IMR-90 (cell line): ENCODE measurements at regions not wholly inside any gene's neighbourhood (a gene's known extent, or its start where the extent isn't known, plus 50 kb on each side); places are given as distances from the start of the nearest gene placed in this dataset.

Experiments
- ATAC-seq: fragments of 200-7000 bp; cut with Tn5 transposase; 2 replicates; pipeline ENCODE4 v1.9.1; 2020; ENCODE audit warnings: low read depth, mild to moderate bottlenecking, moderate library complexity
- BruUV-seq: library from RNA; stranded (reverse); fragments of 400-500 nt; replicated peaks from 2 replicates; lab custom pipeline; 2021; lab: Mats Ljungman, UMichigan
- CTCF ChIA-PET: fragments of 300-600 bp; formaldehyde crosslinking; extraction: SDS; loops from one replicate; lab custom pipeline; 2021; ENCODE audit warnings: antibody characterized with exemption; lab: Yijun Ruan, JAX
- POLR2A ChIA-PET: fragments of 300-600 bp; sonication (Branson Sonifier 250); formaldehyde crosslinking; loops from one replicate; lab custom pipeline; 2022; ENCODE audit warnings: antibody characterized with exemption; ENCODE audit not compliant: unreplicated experiment; lab: Charles Lee
- DNase-seq: peaks from one replicate; pipeline ENCODE4 v3.0.0; 2013
- H2AFZ ChIP-seq: replicated peaks from 2 replicates; pipeline ENCODE3; 2013; ENCODE audit warnings: low read length, mild to moderate bottlenecking; ENCODE audit not compliant: poor library complexity
- H2AK5ac ChIP-seq: 2 replicates; pipeline ENCODE4 v1.6.1; 2013; ENCODE audit warnings: low read depth, low read length, inconsistent platforms
- H2AK9ac ChIP-seq: replicated peaks from 2 replicates; pipeline ENCODE3; 2013; ENCODE audit warnings: mild to moderate bottlenecking, low read depth, low read length, moderate library complexity; ENCODE audit not compliant: poor library complexity
- H2BK120ac ChIP-seq: 2 replicates; pipeline ENCODE4 v1.6.1; 2013; ENCODE audit warnings: low read depth, low read length, inconsistent platforms
- H2BK15ac ChIP-seq: 3 replicates; pipeline ENCODE4 v1.6.1; 2013; ENCODE audit warnings: low read depth, low read length, inconsistent platforms
- H2BK20ac ChIP-seq: 2 replicates; pipeline ENCODE4 v1.6.1; 2013; ENCODE audit warnings: low read depth, mild to moderate bottlenecking, inconsistent platforms, low read length, moderate library complexity
- H2BK5ac ChIP-seq: 2 replicates; pipeline ENCODE4 v1.6.1; 2013; ENCODE audit warnings: mild to moderate bottlenecking, low read depth, low read length, inconsistent platforms; ENCODE audit not compliant: poor library complexity, severe bottlenecking
- H3K14ac ChIP-seq: replicated peaks from 2 replicates; pipeline ENCODE4 v1.6.1; 2013; ENCODE audit warnings: low read depth, low read length, inconsistent platforms
- H3K18ac ChIP-seq: 2 replicates; pipeline ENCODE4 v1.6.1; 2013; ENCODE audit warnings: low read depth, low read length, control low read depth
- H3K23ac ChIP-seq: 2 replicates; pipeline ENCODE4 v1.6.1; 2013; ENCODE audit warnings: low read depth, low read length, inconsistent platforms
- H3K27ac ChIP-seq: 2 replicates; pipeline ENCODE4 v1.5.1; 2013; ENCODE audit warnings: mild to moderate bottlenecking, control low read depth, low read length; ENCODE audit not compliant: insufficient read depth
- H3K27me3 ChIP-seq: 2 replicates; pipeline ENCODE4 v1.6.1; 2013; ENCODE audit warnings: low read length; ENCODE audit not compliant: control insufficient read depth, insufficient read depth
- H3K36me3 ChIP-seq: 2 replicates; pipeline ENCODE4 v1.6.1; 2013; ENCODE audit warnings: low read length, mixed read lengths; ENCODE audit not compliant: control insufficient read depth, insufficient read depth
- H3K4ac ChIP-seq: 2 replicates; pipeline ENCODE4 v1.6.1; 2013; ENCODE audit warnings: low read depth, low read length, inconsistent platforms
- H3K4me1 ChIP-seq: 2 replicates; pipeline ENCODE4 v1.6.1; 2013; ENCODE audit warnings: low read length, mixed read lengths; ENCODE audit not compliant: control insufficient read depth, insufficient read depth
- H3K4me2 ChIP-seq: 2 replicates; pipeline ENCODE4 v1.6.1; 2013; ENCODE audit warnings: low read depth, mild to moderate bottlenecking, control low read depth, low read length, moderate library complexity
- H3K4me3 ChIP-seq: 2 replicates; pipeline ENCODE4 v1.5.1; 2013; ENCODE audit warnings: low read depth, mild to moderate bottlenecking, control low read depth, low read length, moderate library complexity; ENCODE audit not compliant: insufficient read depth
- H3K56ac ChIP-seq: 2 replicates; pipeline ENCODE4 v1.6.1; 2013; ENCODE audit warnings: low read length, inconsistent platforms; ENCODE audit not compliant: insufficient read depth; ENCODE audit errors: extremely low read depth
- H3K79me1 ChIP-seq, 2 experiments: 2 replicates each; pipeline ENCODE4 v1.6.1; 2013; ENCODE audit warnings: low read length in 2 of 2, inconsistent platforms in 1 of 2, low read depth in 1 of 2
- H3K9ac ChIP-seq: 2 replicates; pipeline ENCODE4 v1.6.1; 2013; ENCODE audit warnings: low read depth, low read length, control low read depth
- H3K9me1 ChIP-seq: 2 replicates; pipeline ENCODE4 v1.6.1; 2013; ENCODE audit warnings: low read length, inconsistent platforms; ENCODE audit not compliant: insufficient read depth
- H3K9me3 ChIP-seq: 2 replicates; pipeline ENCODE4 v1.6.1; 2013; ENCODE audit warnings: low read length; ENCODE audit not compliant: control insufficient read depth, insufficient read depth
- H4K20me1 ChIP-seq: 2 replicates; pipeline ENCODE4 v1.6.1; 2013; ENCODE audit warnings: low read length, inconsistent platforms; ENCODE audit not compliant: insufficient read depth
- H4K5ac ChIP-seq: 2 replicates; pipeline ENCODE4 v1.6.1; 2013; ENCODE audit warnings: mild to moderate bottlenecking, low read depth, low read length, control low read depth
- H4K8ac ChIP-seq, 2 experiments: 2 replicates each; pipeline ENCODE4 v1.6.1; 2013; ENCODE audit warnings: low read depth in 2 of 2, low read length in 2 of 2, control low read depth in 1 of 2, inconsistent platforms in 1 of 2
- H4K91ac ChIP-seq: 2 replicates; pipeline ENCODE4 v1.6.1; 2013; ENCODE audit warnings: low read depth, low read length, inconsistent platforms; ENCODE audit not compliant: insufficient read depth
- RCOR1 ChIP-seq: IDR thresholded peaks from 2 replicates; pipeline ENCODE4 v1.6.1; 2012; ENCODE audit warnings: mild to moderate bottlenecking, low read length, improper control_type of control experiment; ENCODE audit not compliant: insufficient replicate concordance
- WGBS, 2 experiments: methylation state at CpG; one replicate each; pipeline versions ENCODE4 v1.1.5 to v1.1.7; 2013; ENCODE audit warnings: missing lambda C conversion rate in 2 of 2; ENCODE audit not compliant: insufficient read length in 1 of 2; ENCODE audit errors: extremely low coverage in 2 of 2; 5-methylcytosine and 5-hydroxymethylcytosine counted together
- dilution Hi-C: fragments of 300-500 bp; cut with HindIII; formaldehyde crosslinking; loops from one replicate; pipeline ENCODE4 v1.14.3; 2018; ENCODE audit warnings: low sequenced_read_pairs; ENCODE audit not compliant: unreplicated experiment
- in situ Hi-C: fragments of 300-500 bp; cut with MboI; formaldehyde crosslinking; loops from 3 replicates; pipeline ENCODE4 v1.14.3; 2019; ENCODE audit warnings: low sequenced_read_pairs, inconsistent platforms, mixed read lengths
- intact Hi-C: fragments of 100-400 bp; cut with micrococcal nuclease; formaldehyde crosslinking; loops from 2 replicates; pipeline ENCODE4 v1.10.0; 2022
- TF ChIP-seq, protein P1 (sequence below): fragments of 150-350 bp; IDR thresholded peaks from 2 replicates; pipeline ENCODE4 v1.6.1; 2016; ENCODE audit warnings: low read depth, mild to moderate bottlenecking, low read length, moderate library complexity, borderline replicate concordance

DNA sequence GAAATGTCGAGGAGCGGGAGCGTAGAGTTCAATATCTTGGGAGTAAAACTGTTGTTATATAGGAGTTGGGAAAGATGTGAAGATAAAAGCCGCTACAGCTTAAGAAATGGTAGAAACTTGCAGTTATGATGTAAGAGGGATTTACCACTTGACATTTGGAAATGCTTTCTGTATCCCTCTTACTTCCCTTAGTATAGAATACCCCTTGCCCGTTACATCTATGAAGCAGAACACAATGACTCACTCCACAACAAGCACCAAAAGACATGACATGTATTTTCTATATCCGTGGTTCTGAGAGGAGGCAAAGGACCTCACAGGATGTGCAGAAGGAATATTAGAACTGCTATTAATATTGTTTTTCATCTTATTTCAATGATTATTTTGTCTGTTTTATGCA lies 254.2 kb upstream of the NR2F2 start:
- Histone ChIP-seq H4K20me1 (no peaks in the 10 kb centered on the region), H3K4me1 (no peaks in the 10 kb centered on the region), H4K91ac (no peak overlapping the region), H3K9me1 (no peaks in the 10 kb centered on the region), H3K79me1 (no peaks in the 10 kb centered on the region), H3K4ac (no peak overlapping the region), H2BK120ac (no peak overlapping the region), H2AK9ac (no peak overlapping the region), H3K4me2 (no peak overlapping the region), H3K18ac (no peak overlapping the region), H2AK5ac (no peak overlapping the region), H3K36me3 (no peaks in the 10 kb centered on the region), H3K9ac (no peak overlapping the region), H3K14ac (no peak overlapping the region), H4K8ac (no peak overlapping the region), H3K4me3 (no peak overlapping the region), H3K23ac (no peak overlapping the region), H3K27ac (no peak overlapping the region), H2BK5ac (no peak overlapping the region), H2BK15ac (no peak overlapping the region), H3K27me3 (no peaks in the 10 kb centered on the region), H3K9me3 (no peaks in the 10 kb centered on the region), H4K5ac (no peak overlapping the region), H2AFZ (no peak overlapping the region), H3K56ac (no peak overlapping the region), H2BK20ac (no peak overlapping the region)
- dilution Hi-C loops (no loop called here), intact Hi-C loops (no loop called here), in situ Hi-C loops (no loop called here)
- ATAC-seq (no peak), DNase-seq (no peak)
- ChIA-PET POLR2A (no interaction called here), CTCF (no interaction called here)
- WGBS, 2 experiments = 100% methylated on average over 2 to 3 of the region's 6 CpGs
- TF ChIP-seq, protein P1, sequence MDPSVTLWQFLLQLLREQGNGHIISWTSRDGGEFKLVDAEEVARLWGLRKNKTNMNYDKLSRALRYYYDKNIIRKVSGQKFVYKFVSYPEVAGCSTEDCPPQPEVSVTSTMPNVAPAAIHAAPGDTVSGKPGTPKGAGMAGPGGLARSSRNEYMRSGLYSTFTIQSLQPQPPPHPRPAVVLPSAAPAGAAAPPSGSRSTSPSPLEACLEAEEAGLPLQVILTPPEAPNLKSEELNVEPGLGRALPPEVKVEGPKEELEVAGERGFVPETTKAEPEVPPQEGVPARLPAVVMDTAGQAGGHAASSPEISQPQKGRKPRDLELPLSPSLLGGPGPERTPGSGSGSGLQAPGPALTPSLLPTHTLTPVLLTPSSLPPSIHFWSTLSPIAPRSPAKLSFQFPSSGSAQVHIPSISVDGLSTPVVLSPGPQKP = no peak
- TF ChIP-seq RCOR1 = no peak
- BruUV-seq = no TSS peak
